Esophagus (tissue), 2 donors: ENCODE measurements at regions not wholly inside any gene's neighbourhood (a gene's known extent, or its start where the extent isn't known, plus 50 kb on each side); places are given as distances from the start of the nearest gene placed in this dataset.

Source experiments
- H3K27ac ChIP-seq, 2 donors: one replicate each; pipeline ENCODE4 v1.5.1; 2013; ENCODE audit warnings: low read depth in 2 of 2, mild to moderate bottlenecking in 2 of 2, inconsistent platforms in 1 of 2, low read length in 1 of 2, moderate library complexity in 1 of 2
- H3K27me3 ChIP-seq, 2 donors: one replicate each; pipeline ENCODE4 v1.6.1; 2013; ENCODE audit warnings: low read length in 2 of 2, control low read depth in 1 of 2, mild to moderate bottlenecking in 1 of 2; ENCODE audit not compliant: insufficient read depth in 2 of 2, control insufficient read depth in 1 of 2
- H3K36me3 ChIP-seq, 2 donors: one replicate each; pipeline ENCODE4 v1.6.1; 2013; ENCODE audit warnings: low read length in 1 of 2; ENCODE audit not compliant: control insufficient read depth in 2 of 2, insufficient read depth in 2 of 2
- H3K4me1 ChIP-seq, 2 donors: one replicate each; pipeline ENCODE4 v1.6.1; 2013; ENCODE audit warnings: low read length in 1 of 2; ENCODE audit not compliant: control insufficient read depth in 2 of 2, insufficient read depth in 2 of 2
- H3K4me3 ChIP-seq, 2 donors: one replicate each; pipeline ENCODE4 v1.5.1; 2013; ENCODE audit warnings: low read length in 2 of 2, mild to moderate bottlenecking in 2 of 2, low read depth in 1 of 2, moderate library complexity in 1 of 2
- H3K9me3 ChIP-seq, 2 donors: one replicate each; pipeline ENCODE4 v1.6.1; 2013; ENCODE audit warnings: mild to moderate bottlenecking in 2 of 2, low read depth in 1 of 2, low read length in 1 of 2, moderate library complexity in 1 of 2; ENCODE audit not compliant: control insufficient read depth in 2 of 2, insufficient read depth in 1 of 2
- WGBS, 2 donors: extraction: QIAGEN DNeasy Blood & Tissue Kit; methylation state at CpG; one replicate each; pipeline ENCODE4 v1.1.7; 2013; 5-methylcytosine and 5-hydroxymethylcytosine counted together
- donor health status: healthy with polysubstance abuse.
- donor health status: Bipolar disorder and iron deficiency.

DNA sequence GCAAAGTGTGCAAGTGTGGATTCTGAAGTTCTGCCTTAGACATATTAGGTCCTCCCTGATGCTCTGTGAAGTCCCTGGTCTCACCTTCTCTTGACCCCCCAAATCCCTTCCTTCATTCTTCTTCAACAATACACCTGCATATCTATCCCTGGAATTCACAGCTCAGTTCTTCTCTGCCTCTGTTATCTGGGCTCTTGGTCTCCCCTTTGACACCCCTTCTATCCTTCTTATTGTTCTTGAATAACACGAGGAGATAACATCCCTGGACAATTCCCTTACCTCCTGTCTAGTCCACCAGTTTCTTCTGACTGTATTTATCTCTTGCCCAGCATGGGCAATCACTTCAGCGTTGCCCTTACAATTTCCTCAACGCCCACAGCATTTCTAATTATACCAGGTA is 104.8 kb upstream of the ATG10 start:
- 75 to 86% methylated on average over 3 of the region's 3 CpGs for WGBS, 2 donors
- no peaks in the 10 kb centered on the region for H3K36me3 ChIP-seq
- no peaks in the 10 kb centered on the region for H3K27me3 ChIP-seq
- H3K4me1 ChIP-seq: no peaks in the 10 kb centered on the region
- H3K9me3 ChIP-seq: no peaks in the 10 kb centered on the region
- H3K4me3 ChIP-seq: no peak overlapping the region
- H3K27ac ChIP-seq: no peak overlapping the region

- Histone ChIP-seq H3K9me3 (no peaks in the 10 kb centered on the region), H3K27me3 (no peaks in the 10 kb centered on the region), H3K36me3 (no peaks in the 10 kb centered on the region), H3K4me1 (peaks cover 4 to 6% of the 10 kb centered on the region in 2 donors), H3K27ac (no peak overlapping the region), H3K4me3 (no peak overlapping the region)
- WGBS, 2 donors: 83 to 98% methylated on average over 1 of the region's 1 CpG
These were observed 109.9 kb upstream of the SSBP2 start for GRCh38 chr5:81860778-81861177.

- WGBS, 2 donors: 93 to 94% methylated on average over 6 of the region's 6 CpGs
- Histone ChIP-seq H3K4me3 (no peak overlapping the region), H3K27me3 (no peaks in the 10 kb centered on the region), H3K4me1 (peaks cover 4 to 6% of the 10 kb centered on the region in 2 donors), H3K36me3 (no peaks in the 10 kb centered on the region), H3K27ac (no peak overlapping the region), H3K9me3 (no peaks in the 10 kb centered on the region)
These were observed 108.7 kb upstream of the SSBP2 start for GRCh38 chr5:81859624-81860023.

DNA sequence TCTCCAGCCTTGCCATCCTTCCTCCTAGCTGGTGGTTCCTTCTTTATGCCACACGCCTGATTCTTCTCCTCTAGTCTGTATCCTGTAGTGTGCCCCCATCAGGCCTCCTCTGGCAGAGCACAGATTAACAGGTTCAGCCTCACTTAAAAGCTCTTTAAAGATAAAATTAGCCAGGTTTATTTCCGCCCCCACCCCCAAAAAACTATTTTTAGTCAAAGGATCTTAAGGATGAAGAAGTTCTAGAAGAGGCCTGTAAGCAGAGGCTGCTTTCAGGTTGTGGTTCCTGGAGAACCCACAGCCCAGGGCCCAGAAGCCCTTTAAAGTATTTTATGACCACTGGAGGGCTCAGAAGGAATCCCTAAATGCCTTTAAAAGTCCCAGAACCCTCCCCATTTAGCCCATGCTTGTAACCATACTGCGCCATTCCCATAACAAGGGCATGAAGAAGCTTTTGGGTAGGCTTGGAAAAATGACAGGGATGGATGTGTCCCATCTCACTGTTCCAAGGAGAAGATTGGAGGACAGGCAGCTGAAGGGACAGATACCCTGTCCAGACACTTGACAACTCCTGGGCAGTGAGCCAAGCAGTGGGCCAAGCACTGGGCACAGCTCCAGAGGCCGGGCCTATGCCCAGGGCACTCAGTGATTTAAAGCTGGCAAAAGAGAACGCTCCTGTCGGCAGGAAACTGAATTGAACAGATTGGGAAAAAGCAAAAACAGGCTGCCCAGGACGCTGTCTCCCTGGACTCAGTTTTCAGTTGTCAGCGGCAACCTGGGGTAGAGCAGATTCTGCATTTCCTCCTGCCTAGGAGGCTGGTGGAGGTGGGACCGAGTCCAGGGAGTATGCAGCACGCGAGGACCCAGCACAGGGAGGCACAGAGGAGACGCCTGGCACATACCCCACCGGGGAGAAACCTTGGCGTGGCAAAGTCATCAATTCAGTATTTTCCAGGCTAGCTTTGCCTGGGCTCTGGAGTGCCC is 106.3 kb upstream of the SSBP2 start:
- H3K4me1 ChIP-seq: peaks cover 4 to 6% of the 10 kb centered on the region in 2 donors
- H3K36me3 ChIP-seq: no peaks in the 10 kb centered on the region
- H3K27ac ChIP-seq: peak overlapping the region; percentile 52 to 74
- H3K4me3 ChIP-seq: no peak overlapping the region
- no peaks in the 10 kb centered on the region for H3K27me3 ChIP-seq
- no peaks in the 10 kb centered on the region for H3K9me3 ChIP-seq
- 39 to 47% methylated on average over 14 of the region's 14 CpGs for WGBS, 2 donors

GRCh38 chr5:81855591-81855990 is 104.7 kb upstream of the SSBP2 start:
- Histone ChIP-seq H3K36me3 (no peaks in the 10 kb centered on the region), H3K4me1 (peaks cover 4 to 10% of the 10 kb centered on the region in 2 donors), H3K27me3 (no peaks in the 10 kb centered on the region), H3K4me3 (no peak overlapping the region), H3K9me3 (no peaks in the 10 kb centered on the region), H3K27ac (no peak overlapping the region)
- whole genome bisulfite sequencing, 2 donors: 29 to 43% methylated on average over 2 of the region's 2 CpGs

GRCh38 chr5:81854915-81855314 is 104.0 kb upstream of the SSBP2 start:
- Histone ChIP-seq H3K27ac (peak overlapping the region in 1 of 2 donors; percentile 3), H3K4me3 (no peak overlapping the region), H3K36me3 (no peaks in the 10 kb centered on the region), H3K4me1 (peaks cover 4 to 14% of the 10 kb centered on the region in 2 donors), H3K27me3 (no peaks in the 10 kb centered on the region), H3K9me3 (no peaks in the 10 kb centered on the region)
- WGBS, 2 donors: 33 to 36% methylated on average over 3 of the region's 3 CpGs

GRCh38 chr5:81854485-81854884 is 103.6 kb upstream of the SSBP2 start:
- no peaks in the 10 kb centered on the region for H3K9me3 ChIP-seq
- H3K27me3 ChIP-seq: no peaks in the 10 kb centered on the region
- no peak overlapping the region for H3K27ac ChIP-seq
- H3K36me3 ChIP-seq: no peaks in the 10 kb centered on the region
- H3K4me3 ChIP-seq: no peak overlapping the region
- peaks cover 4 to 14% of the 10 kb centered on the region in 2 donors for H3K4me1 ChIP-seq

DNA sequence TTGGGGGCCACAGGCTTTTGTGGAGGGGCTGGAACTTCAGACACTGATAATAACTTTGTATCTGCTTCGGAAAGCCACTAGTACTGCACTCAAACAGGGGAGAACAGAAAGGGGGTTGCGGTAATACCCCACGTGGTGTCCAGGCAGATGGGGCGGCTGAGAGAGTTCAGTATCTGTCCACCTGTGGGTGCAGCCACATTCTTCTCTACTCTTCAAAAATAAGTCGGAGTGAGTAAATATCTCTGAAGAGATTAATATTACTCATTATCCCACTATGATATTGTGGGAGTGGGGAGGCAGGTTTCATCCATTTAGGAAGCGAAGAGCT is 102.1 kb upstream of the SSBP2 start:
- H3K36me3 ChIP-seq: no peaks in the 10 kb centered on the region

GRCh38 chr5:81852291-81853029 is 101.6 kb upstream of the SSBP2 start:
- Histone ChIP-seq H3K4me1 (peaks cover 4 to 11% of the 10 kb centered on the region in 2 donors), H3K27me3 (no peaks in the 10 kb centered on the region), H3K4me3 (peak overlapping the region; percentile 20 to 59), H3K27ac (peak overlapping the region; percentile 82 to 86), H3K9me3 (no peaks in the 10 kb centered on the region), H3K36me3 (no peaks in the 10 kb centered on the region)
- 7 to 9% methylated on average over 26 of the region's 26 CpGs for WGBS, 2 donors

More for the DNA sequence above, 102.1 kb upstream of the SSBP2 start:
- WGBS, 2 donors: 72 to 81% methylated on average over 6 of the region's 6 CpGs
- Histone ChIP-seq H3K27ac (peak overlapping the region in 1 of 2 donors; percentile 24), H3K9me3 (no peaks in the 10 kb centered on the region), H3K27me3 (no peaks in the 10 kb centered on the region), H3K4me3 (no peak overlapping the region), H3K4me1 (peaks cover 4 to 14% of the 10 kb centered on the region in 2 donors)
